ENCODE measurements at regions not wholly inside any gene's neighbourhood (a gene's known extent, or its start where the extent isn't known, plus 50 kb on each side); places are given as distances from the start of the nearest gene placed in this dataset.
A peak's percentile ranks its signal among the peaks of the same experiment; 100 is the strongest.
"Not testable (repeated sequence)": the region's sequence is repeated elsewhere in the genome, so short reads cannot be mapped to it uniquely, and the experiment has no call there.

DNA sequence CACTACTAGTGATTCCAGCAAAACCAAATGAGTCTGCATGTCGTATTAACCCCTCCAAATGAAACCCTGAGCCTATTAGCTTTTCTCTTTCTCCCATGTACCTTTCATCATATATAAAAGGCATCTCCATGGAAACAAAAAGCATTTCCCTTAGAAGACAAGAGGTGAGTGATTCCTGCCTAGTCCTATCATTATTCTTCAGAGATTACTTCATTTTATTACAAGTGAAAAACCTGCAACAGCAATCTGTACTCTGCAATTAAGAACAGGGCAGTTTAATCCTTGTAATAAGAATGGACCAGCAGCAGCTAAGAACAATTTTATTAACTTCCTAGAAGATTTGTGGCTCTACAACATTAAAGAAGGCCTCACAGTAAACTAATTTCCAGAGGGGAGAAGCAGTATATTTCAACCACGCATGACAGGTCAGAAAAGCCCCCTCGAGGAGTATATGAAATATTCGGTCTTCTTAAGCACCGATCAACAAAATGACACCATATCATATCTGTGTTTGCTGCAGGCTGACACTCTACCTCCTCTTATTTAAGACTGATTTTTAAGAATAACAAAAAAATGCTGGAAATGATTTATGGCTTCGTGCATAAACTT lies 132.3 kb upstream of the TFPI start:
- no peak for DNase-seq

DNA sequence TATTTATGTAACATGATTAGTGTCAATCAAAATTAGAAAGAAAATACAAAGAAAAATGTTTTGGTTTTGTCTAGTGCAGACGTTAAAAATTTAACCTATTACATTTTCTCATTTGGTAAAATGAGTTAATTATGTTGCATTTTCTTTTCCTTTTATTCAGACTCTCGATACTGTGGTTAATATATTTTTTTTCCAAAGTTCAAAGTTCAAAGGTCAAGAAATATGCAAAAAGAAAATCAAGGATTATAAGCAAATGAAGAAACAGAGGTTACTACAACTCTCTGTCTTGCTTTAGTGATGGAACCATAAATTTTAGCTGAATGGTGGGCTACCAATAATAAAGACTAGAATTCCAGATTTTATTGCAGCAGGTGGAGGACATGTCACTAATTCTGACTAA lies 133.3 kb upstream of the TFPI start:
- DNase-seq, result no peak

DNA sequence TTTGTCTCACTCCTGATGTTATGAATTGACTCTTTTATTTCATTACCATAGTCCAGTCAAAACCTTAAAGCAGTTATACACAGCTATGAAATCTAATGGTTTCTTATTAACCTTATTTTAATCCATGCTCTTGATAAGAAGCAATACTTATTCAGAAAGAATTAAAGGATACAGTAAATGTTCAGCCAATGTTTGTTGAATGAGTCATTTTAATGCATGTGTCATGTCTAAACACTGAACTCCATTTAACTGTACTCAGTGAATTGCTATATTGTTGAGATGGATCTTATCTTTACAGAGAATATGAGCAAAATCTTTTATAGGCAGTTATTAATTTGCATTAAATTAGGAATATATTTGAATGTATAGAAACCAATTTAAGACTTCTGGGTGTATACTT lies 135.1 kb upstream of the TFPI start:
- DNase-seq, result peak in 1 of 2 experiments; percentile 8

- no peak for DNase-seq
Observed at GRCh38 chr2:187693923-187694322, 139.7 kb upstream of the TFPI start.

DNA sequence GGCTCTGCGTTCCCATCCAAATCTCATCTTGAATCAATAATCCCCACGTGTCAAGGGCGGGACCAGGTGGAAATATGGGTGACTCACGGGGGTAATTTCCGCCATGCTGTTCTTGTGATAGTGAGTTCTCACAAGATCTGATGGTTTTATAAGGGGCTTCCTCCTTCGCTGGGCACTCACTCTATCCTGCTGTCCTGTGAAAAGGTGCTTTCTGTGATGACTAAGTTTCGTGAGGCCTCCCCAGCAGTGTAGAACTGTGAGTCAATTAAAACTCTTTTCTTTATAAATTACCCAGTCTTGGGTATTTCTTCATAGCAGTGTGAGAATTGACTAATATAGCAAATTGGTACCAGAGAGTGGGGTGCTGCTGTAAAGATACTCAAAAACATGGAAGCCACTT lies 142.4 kb upstream of the TFPI start:
- DNase-seq, result not testable (repeated sequence)

- no peak for DNase-seq
Observed at GRCh38 chr2:187698374-187699110, 144.3 kb upstream of the TFPI start.

- DNase-seq, result no peak
Observed at GRCh38 chr2:187702157-187702556, 147.9 kb upstream of the TFPI start.

- DNase-seq, result no peak
Observed at GRCh38 chr2:187708272-187708671, 154.0 kb upstream of the TFPI start.

DNA sequence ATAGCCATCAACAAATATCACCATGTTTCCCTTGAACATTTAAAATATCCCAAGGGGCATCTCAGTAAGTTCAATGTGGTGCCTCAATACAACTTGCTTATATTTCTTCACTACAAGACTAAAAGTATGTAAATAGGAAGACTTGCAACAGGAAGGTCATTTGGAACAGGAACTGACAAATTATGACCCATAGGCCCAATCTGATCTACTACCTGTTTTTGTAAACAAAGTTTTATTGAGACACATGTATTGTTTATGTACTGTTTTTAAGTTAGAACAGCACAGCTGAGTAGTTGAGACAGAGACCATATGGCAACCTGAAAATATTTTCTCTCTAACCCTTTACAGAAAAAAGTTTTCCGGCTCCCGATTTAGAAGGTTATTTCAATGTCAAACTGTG lies 154.8 kb upstream of the TFPI start:
- DNase-seq, result no peak

GRCh38 chr2:187710791-187711521 lies 156.7 kb upstream of the TFPI start:
- DNase-seq, result no peak

- DNase-seq, result no peak
Observed at GRCh38 chr2:187715590-187715989, 161.4 kb upstream of the TFPI start.

DNA sequence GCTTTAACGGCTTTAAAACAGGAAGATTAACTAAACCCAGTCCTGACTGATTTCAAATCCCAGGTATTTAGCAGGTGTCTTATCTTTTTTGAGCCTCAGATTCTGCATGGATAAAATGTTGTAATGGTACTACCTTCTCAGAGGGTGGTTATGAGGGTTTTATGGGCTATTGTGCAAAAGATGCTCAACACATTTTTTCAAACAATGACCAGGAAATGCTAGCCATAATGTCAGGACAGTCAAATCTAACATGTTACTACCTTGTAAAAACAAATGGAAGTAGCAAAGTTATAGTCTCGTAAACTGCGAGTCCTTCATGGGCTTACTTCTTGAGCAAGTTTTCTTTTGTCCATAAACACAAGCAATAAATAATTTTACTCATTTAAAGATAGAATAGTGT lies 162.1 kb upstream of the TFPI start:
- DNase-seq, result no peak

- DNase-seq, result no peak
Observed at GRCh38 chr2:187718092-187718491, 163.9 kb upstream of the TFPI start.

DNA sequence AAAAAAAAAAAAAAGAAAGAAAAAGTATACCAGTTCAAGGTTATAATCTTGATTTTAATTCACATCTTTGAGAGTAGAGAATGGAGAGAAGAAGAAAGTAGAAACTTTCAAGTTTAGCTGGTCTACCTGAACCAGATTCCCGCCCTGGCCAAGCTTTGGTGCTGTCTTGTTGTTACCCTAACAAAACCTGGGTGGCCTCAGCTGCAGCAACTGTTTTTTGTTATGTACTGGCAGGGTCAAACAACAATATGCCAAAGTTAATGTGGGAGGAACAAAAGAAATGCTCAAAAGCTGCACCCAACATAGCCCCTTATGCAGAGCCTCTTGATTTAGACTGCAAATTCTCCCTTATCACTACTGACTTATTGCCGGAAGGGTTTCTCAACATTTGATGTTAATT lies 165.3 kb upstream of the TFPI start:
- no peak for DNase-seq

GRCh38 chr2:187748958-187749357 lies 194.7 kb upstream of the TFPI start:
- DNase-seq, result no peak

- DNase-seq, result no peak
Observed at GRCh38 chr2:187749804-187750431, 195.7 kb upstream of the TFPI start.

GRCh38 chr2:187768995-187769394 lies 214.8 kb upstream of the TFPI start:
- no peak for DNase-seq

- no peak for DNase-seq
Observed at GRCh38 chr2:187769437-187769836, 215.2 kb upstream of the TFPI start.

GRCh38 chr2:187774551-187775071 lies 220.4 kb upstream of the TFPI start:
- peak; percentile 2 to 41 for DNase-seq

GRCh38 chr2:187775196-187775595 lies 221.0 kb upstream of the TFPI start:
- DNase-seq, result no peak

DNA sequence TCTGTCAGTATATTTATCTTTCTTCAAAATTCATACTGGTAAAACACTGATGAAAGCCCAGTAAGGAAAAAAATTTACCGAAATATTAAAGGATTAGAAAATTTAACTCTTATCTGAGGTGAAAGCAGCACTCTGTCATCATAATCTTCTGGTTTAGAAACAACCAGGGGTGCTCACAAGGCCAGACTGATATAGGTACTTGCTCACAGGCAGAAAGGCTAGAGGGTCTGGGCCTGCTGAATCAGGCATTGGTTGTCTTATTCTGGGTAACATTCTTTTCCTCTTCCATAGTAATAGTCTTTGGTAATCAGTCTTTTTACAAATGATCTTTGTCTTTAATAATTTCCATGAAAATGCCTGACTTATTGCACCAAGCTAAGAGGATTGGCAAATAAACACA lies 221.4 kb upstream of the TFPI start:
- no peak for DNase-seq

- no peak for DNase-seq
Observed at GRCh38 chr2:187782301-187782700, 228.1 kb upstream of the TFPI start.

- DNase-seq, result no peak
Observed at GRCh38 chr2:187783446-187783845, 229.2 kb upstream of the TFPI start.
